ENCODE measurements at regions not wholly inside any gene's neighbourhood (a gene's known extent, or its start where the extent isn't known, plus 50 kb on each side); places are given as distances from the start of the nearest gene placed in this dataset.
"Not testable (repeated sequence)": the region's sequence is repeated elsewhere in the genome, so short reads cannot be mapped to it uniquely, and the experiment has no call there.

GRCh38 chr2:95763074-95763473, 171.3 kb downstream of the TRIM43 start:
- not testable (repeated sequence) for DNase-seq (ENCODE audit: low read depth in 4 of 4, low spot score in 3 of 4)

GRCh38 chr2:95764966-95765365, 173.2 kb downstream of the TRIM43 start:
- not testable (repeated sequence) for DNase-seq (ENCODE audit: low read depth in 4 of 4, low spot score in 3 of 4)

GRCh38 chr2:95765925-95766910, 174.4 kb downstream of the TRIM43 start:
- DNase-seq (ENCODE audit: low read depth in 4 of 4, low spot score in 3 of 4) = not testable (repeated sequence)

GRCh38 chr2:95767531-95767930, 175.7 kb downstream of the TRIM43 start:
- DNase-seq (ENCODE audit: low read depth in 4 of 4, low spot score in 3 of 4) = not testable (repeated sequence)

GRCh38 chr2:95767950-95768349, 176.1 kb downstream of the TRIM43 start:
- not testable (repeated sequence) for DNase-seq (ENCODE audit: low read depth in 4 of 4, low spot score in 3 of 4)

GRCh38 chr2:95769256-95769655, 177.5 kb downstream of the TRIM43 start:
- DNase-seq (ENCODE audit: low read depth in 4 of 4, low spot score in 3 of 4) = not testable (repeated sequence)

- not testable (repeated sequence) for DNase-seq (ENCODE audit: low read depth in 4 of 4, low spot score in 3 of 4)
Observed at GRCh38 chr2:95770726-95771125, 178.9 kb downstream of the TRIM43 start.

GRCh38 chr2:95774322-95775192, 182.8 kb downstream of the TRIM43 start:
- DNase-seq (ENCODE audit: low read depth in 4 of 4, low spot score in 3 of 4) = not testable (repeated sequence)

GRCh38 chr2:95775193-95775531, 183.4 kb downstream of the TRIM43 start:
- not testable (repeated sequence) for DNase-seq (ENCODE audit: low read depth in 4 of 4, low spot score in 3 of 4)
